ENCODE measurements at regions not wholly inside any gene's neighbourhood (a gene's known extent, or its start where the extent isn't known, plus 50 kb on each side); places are given as distances from the start of the nearest gene placed in this dataset.

GRCh38 chr2:194587739-194588270, 1069.2 kb upstream of the SLC39A10 start:
- ChIA-PET CTCF (no interaction called here), POLR2A (no interaction called here)
- intact Hi-C loops (cut with micrococcal nuclease): no loop called here
- H2AFZ ChIP-seq (ENCODE audit: insufficient read depth, low read depth, low read length, poor library complexity, severe bottlenecking): no peak overlapping the region
- H3K27me3 Mint-ChIP-seq: no peaks in the 10 kb centered on the region
- no peak overlapping the region for H3K4me3 ChIP-seq (ENCODE audit: control extremely low read depth in 1 of 5, extremely low read depth in 1 of 5, insufficient read depth in 1 of 5, low read depth in 2 of 5, low read length in 4 of 5)
- no peaks in the 10 kb centered on the region for H3K79me2 ChIP-seq (ENCODE audit: control insufficient read depth, insufficient read depth, low read length)
- H3K36me3 ChIP-seq (replicated peaks in 1 of 2; ENCODE audit: control extremely low read depth in 1 of 2, control insufficient read depth in 1 of 2, extremely low read depth in 1 of 2, insufficient read depth in 2 of 2, low read length in 1 of 2): no peaks in the 10 kb centered on the region
- no peaks in the 10 kb centered on the region for H3K27me3 ChIP-seq (replicated peaks in 1 of 4; ENCODE audit: control extremely low read depth in 1 of 4, control insufficient read depth in 3 of 4, insufficient read depth in 4 of 4, low read length in 3 of 4)
- no CpG with 5 or more reads among the region's 1 CpG for WGBS (ENCODE audit: insufficient coverage)
- no peaks in the 10 kb centered on the region for H4K20me1 ChIP-seq (ENCODE audit: control insufficient read depth, insufficient read depth, low read length, poor library complexity, severe bottlenecking)
- no peaks in the 10 kb centered on the region for H3K9me3 Mint-ChIP-seq (ENCODE audit: insufficient read depth)
- no peak overlapping the region for H3K4me3 Mint-ChIP-seq
- no peak overlapping the region for H3K27ac Mint-ChIP-seq
- no peak for ATAC-seq (ENCODE audit: low read depth)
- H3K27ac ChIP-seq (ENCODE audit: low read length in 2 of 2): no peak overlapping the region
- TF ChIP-seq, protein P1, sequence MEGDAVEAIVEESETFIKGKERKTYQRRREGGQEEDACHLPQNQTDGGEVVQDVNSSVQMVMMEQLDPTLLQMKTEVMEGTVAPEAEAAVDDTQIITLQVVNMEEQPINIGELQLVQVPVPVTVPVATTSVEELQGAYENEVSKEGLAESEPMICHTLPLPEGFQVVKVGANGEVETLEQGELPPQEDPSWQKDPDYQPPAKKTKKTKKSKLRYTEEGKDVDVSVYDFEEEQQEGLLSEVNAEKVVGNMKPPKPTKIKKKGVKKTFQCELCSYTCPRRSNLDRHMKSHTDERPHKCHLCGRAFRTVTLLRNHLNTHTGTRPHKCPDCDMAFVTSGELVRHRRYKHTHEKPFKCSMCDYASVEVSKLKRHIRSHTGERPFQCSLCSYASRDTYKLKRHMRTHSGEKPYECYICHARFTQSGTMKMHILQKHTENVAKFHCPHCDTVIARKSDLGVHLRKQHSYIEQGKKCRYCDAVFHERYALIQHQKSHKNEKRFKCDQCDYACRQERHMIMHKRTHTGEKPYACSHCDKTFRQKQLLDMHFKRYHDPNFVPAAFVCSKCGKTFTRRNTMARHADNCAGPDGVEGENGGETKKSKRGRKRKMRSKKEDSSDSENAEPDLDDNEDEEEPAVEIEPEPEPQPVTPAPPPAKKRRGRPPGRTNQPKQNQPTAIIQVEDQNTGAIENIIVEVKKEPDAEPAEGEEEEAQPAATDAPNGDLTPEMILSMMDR (IDR thresholded peaks at IDR 0.05): no peak
- TF ChIP-seq EZH2 (IDR thresholded peaks at IDR 0.05; ENCODE audit: borderline replicate concordance, insufficient read depth, low read depth, low read length, poor library complexity, severe bottlenecking): no peak
- no peaks in the 10 kb centered on the region for H3K9me3 ChIP-seq (ENCODE audit: control extremely low read depth in 1 of 3, control insufficient read depth in 2 of 3, insufficient read depth in 1 of 3, low read length in 2 of 3)
- H3K4me1 Mint-ChIP-seq: no peaks in the 10 kb centered on the region
- H3K4me2 ChIP-seq (replicated peaks; ENCODE audit: low read depth, low read length, poor library complexity, severe bottlenecking): no peak overlapping the region
- no peaks in the 10 kb centered on the region for H3K4me1 ChIP-seq (ENCODE audit: control insufficient read depth in 2 of 2, insufficient read depth in 2 of 2, low read length in 2 of 2)
- no peak overlapping the region for H3K9ac ChIP-seq (ENCODE audit: low read length)
- no peak for DNase-seq

DNA sequence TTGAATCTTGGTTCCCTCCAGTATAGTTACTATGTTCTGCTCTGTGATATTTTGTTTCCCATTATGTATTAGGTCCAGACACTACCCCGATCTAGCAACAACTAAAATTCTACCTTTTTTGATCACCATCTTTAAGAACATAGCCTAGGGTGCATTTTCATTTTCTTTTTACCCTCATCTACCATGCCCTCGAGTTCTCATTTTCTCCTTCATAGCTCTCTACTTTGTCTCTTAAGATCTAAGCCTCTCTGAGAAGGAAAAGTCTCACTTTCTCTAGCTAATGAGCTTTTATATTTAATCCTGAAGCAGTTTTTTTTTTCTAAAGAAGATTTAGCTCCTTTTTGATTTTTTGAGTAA, 1089.4 kb upstream of the SLC39A10 start:
- no peaks in the 10 kb centered on the region for H3K4me1 Mint-ChIP-seq
- no peaks in the 10 kb centered on the region for H3K9me3 Mint-ChIP-seq (ENCODE audit: insufficient read depth)
- WGBS (ENCODE audit: insufficient coverage): no CpG with 5 or more reads among the region's 2 CpGs
- Histone ChIP-seq H3K4me2 (replicated peaks; ENCODE audit: low read depth, low read length, poor library complexity, severe bottlenecking) (no peak overlapping the region), H3K27ac (ENCODE audit: low read length in 2 of 2) (no peak overlapping the region), H2AFZ (ENCODE audit: insufficient read depth, low read depth, low read length, poor library complexity, severe bottlenecking) (no peak overlapping the region), H3K9ac (ENCODE audit: low read length) (no peak overlapping the region), H3K79me2 (ENCODE audit: control insufficient read depth, insufficient read depth, low read length) (no peaks in the 10 kb centered on the region), H3K27me3 (replicated peaks in 1 of 4; ENCODE audit: control extremely low read depth in 1 of 4, control insufficient read depth in 3 of 4, insufficient read depth in 4 of 4, low read length in 3 of 4) (no peaks in the 10 kb centered on the region), H3K4me1 (ENCODE audit: control insufficient read depth in 2 of 2, insufficient read depth in 2 of 2, low read length in 2 of 2) (no peaks in the 10 kb centered on the region), H3K4me3 (ENCODE audit: control extremely low read depth in 1 of 5, extremely low read depth in 1 of 5, insufficient read depth in 1 of 5, low read depth in 2 of 5, low read length in 4 of 5) (no peak overlapping the region), H3K9me3 (ENCODE audit: control extremely low read depth in 1 of 3, control insufficient read depth in 2 of 3, insufficient read depth in 1 of 3, low read length in 2 of 3) (no peaks in the 10 kb centered on the region), H4K20me1 (ENCODE audit: control insufficient read depth, insufficient read depth, low read length, poor library complexity, severe bottlenecking) (no peaks in the 10 kb centered on the region), H3K36me3 (replicated peaks in 1 of 2; ENCODE audit: control extremely low read depth in 1 of 2, control insufficient read depth in 1 of 2, extremely low read depth in 1 of 2, insufficient read depth in 2 of 2, low read length in 1 of 2) (no peaks in the 10 kb centered on the region)
- no peaks in the 10 kb centered on the region for H3K27me3 Mint-ChIP-seq
- ChIA-PET POLR2A (no interaction called here), CTCF (no interaction called here)
- intact Hi-C loops (cut with micrococcal nuclease): no loop called here
- H3K27ac Mint-ChIP-seq: no peak overlapping the region
- no peak overlapping the region for H3K4me3 Mint-ChIP-seq
- TF ChIP-seq, protein P1 (IDR thresholded peaks at IDR 0.05): no peak
- no peak for TF ChIP-seq EZH2 (IDR thresholded peaks at IDR 0.05; ENCODE audit: borderline replicate concordance, insufficient read depth, low read depth, low read length, poor library complexity, severe bottlenecking)
- DNase-seq (no peak), ATAC-seq (ENCODE audit: low read depth) (no peak)

Measured in B cell (primary cell).